Breast epithelium (tissue), 4 donors: ENCODE measurements at regions not wholly inside any gene's neighbourhood (a gene's known extent, or its start where the extent isn't known, plus 50 kb on each side); places are given as distances from the start of the nearest gene placed in this dataset.

Experiments used
- DNase-seq, 2 donors: peaks; one replicate each; pipeline ENCODE4 v3.0.0-alpha.2; 2019; ENCODE audit warnings: low spot score in 2 of 2
- H3K27ac ChIP-seq, 2 donors: fragments of 200-600 bp; sonication (generic) in 1 of 2; one replicate each; pipeline ENCODE4 v1.5.1; 2016 to 2019; ENCODE audit warnings: mild to moderate bottlenecking in 1 of 2
- H3K27me3 ChIP-seq, 2 donors: fragments of 200-600 bp; sonication (generic) in 1 of 2; one replicate each; pipeline versions ENCODE4 v1.5.1 to v1.6.0; 2017 to 2019; ENCODE audit warnings: control low read depth in 1 of 2, mild to moderate bottlenecking in 1 of 2
- H3K36me3 ChIP-seq: fragments of 200-600 bp; one replicate; pipeline ENCODE4 v1.5.1; 2019
- H3K4me1 ChIP-seq, 2 donors: fragments of 200-600 bp; sonication (generic); one replicate each; pipeline ENCODE4 v1.5.1; 2016 to 2019; ENCODE audit warnings: control low read depth in 1 of 2
- H3K4me3 ChIP-seq, 3 donors: fragments of 200-600 bp; sonication (generic); 1 replicate in 2 of 3; 2 replicates in 1 of 3; pipeline ENCODE4 v1.5.1; 2016 to 2019; ENCODE audit warnings: mild to moderate bottlenecking in 3 of 3, moderate library complexity in 2 of 3
- H3K9me3 ChIP-seq, 2 donors: fragments of 200-600 bp; sonication (generic) in 1 of 2; one replicate each; pipeline ENCODE4 v1.5.1; 2016 to 2019; ENCODE audit warnings: control low read depth in 1 of 2
- POLR2A ChIP-seq: fragments of 450-650 bp; IDR thresholded peaks from one replicate; pipeline ENCODE4 v1.6.1; 2016; ENCODE audit warnings: antibody characterized with exemption, mild to moderate bottlenecking, moderate library complexity
- POLR2AphosphoS5 ChIP-seq, 3 donors: sonication (generic); formaldehyde crosslinking; IDR thresholded peaks; one replicate each; pipeline ENCODE4 v1.6.1; 2017; ENCODE audit warnings: antibody characterized with exemption in 3 of 3
- intact Hi-C: fragments of 100-400 bp; cut with DNase I; formaldehyde crosslinking; loops from one replicate; pipeline ENCODE4 v1.15.1; 2023; ENCODE audit warnings: low total_unique reads
- TF ChIP-seq, protein P1 (sequence below), 3 donors: fragments of 450-650 bp; IDR thresholded peaks; one replicate each; pipeline ENCODE4 v1.5.1; 2016 to 2017; ENCODE audit warnings: antibody characterized with exemption in 3 of 3, mild to moderate bottlenecking in 3 of 3, moderate library complexity in 3 of 3

DNA sequence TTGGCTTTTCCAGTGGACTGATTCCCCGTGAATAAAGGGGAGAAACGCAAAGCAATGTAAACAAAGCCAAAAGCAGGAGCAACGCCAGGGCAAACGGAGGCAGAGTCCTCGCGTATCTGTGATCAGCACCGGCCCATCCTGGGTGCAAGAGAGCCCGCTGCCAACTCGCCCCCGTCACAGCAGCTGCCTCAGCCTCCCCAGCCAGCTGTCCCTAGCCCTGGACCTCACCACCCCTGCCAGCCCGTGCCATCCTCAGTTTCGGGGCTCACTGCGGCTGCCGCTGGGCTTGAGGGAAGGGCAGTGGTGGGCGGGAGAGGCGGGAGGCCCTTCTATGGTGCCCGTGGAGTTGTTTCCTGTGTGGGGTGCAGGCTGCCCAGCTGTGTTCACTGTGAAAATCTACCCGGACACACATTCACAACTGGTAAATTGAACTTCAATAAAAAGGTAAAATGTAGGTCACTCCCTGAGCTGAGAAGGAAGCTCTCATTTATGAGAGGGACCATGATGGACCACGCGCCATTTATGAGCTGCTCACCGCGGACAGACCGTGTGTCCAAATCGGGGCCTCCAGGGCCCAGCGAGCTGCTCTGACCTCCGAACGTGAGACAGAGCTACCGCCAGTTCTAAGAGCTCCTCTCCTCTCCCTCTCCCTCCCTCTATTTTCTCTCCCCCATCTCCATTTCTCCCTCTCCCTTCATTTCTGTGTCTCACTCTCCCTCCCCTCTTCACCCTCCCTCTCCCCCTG, 330.5 kb upstream of the SFSWAP start:
- H3K9me3 ChIP-seq: no peaks in the 10 kb centered on the region
- TF ChIP-seq POLR2A: no peak
- TF ChIP-seq, protein P1, sequence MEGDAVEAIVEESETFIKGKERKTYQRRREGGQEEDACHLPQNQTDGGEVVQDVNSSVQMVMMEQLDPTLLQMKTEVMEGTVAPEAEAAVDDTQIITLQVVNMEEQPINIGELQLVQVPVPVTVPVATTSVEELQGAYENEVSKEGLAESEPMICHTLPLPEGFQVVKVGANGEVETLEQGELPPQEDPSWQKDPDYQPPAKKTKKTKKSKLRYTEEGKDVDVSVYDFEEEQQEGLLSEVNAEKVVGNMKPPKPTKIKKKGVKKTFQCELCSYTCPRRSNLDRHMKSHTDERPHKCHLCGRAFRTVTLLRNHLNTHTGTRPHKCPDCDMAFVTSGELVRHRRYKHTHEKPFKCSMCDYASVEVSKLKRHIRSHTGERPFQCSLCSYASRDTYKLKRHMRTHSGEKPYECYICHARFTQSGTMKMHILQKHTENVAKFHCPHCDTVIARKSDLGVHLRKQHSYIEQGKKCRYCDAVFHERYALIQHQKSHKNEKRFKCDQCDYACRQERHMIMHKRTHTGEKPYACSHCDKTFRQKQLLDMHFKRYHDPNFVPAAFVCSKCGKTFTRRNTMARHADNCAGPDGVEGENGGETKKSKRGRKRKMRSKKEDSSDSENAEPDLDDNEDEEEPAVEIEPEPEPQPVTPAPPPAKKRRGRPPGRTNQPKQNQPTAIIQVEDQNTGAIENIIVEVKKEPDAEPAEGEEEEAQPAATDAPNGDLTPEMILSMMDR (IDR thresholded peaks at IDR 0.05): no peak
- TF ChIP-seq POLR2AphosphoS5 (IDR thresholded peaks at IDR 0.05): no peak
- no peak for DNase-seq
- no peak overlapping the region for H3K27ac ChIP-seq
- no peak overlapping the region for H3K4me3 ChIP-seq
- no peaks in the 10 kb centered on the region for H3K36me3 ChIP-seq
- peaks cover 0 to 61% of the 10 kb centered on the region in 2 donors for H3K27me3 ChIP-seq
- intact Hi-C loops: no loop called here
- no peaks in the 10 kb centered on the region for H3K4me1 ChIP-seq

DNA sequence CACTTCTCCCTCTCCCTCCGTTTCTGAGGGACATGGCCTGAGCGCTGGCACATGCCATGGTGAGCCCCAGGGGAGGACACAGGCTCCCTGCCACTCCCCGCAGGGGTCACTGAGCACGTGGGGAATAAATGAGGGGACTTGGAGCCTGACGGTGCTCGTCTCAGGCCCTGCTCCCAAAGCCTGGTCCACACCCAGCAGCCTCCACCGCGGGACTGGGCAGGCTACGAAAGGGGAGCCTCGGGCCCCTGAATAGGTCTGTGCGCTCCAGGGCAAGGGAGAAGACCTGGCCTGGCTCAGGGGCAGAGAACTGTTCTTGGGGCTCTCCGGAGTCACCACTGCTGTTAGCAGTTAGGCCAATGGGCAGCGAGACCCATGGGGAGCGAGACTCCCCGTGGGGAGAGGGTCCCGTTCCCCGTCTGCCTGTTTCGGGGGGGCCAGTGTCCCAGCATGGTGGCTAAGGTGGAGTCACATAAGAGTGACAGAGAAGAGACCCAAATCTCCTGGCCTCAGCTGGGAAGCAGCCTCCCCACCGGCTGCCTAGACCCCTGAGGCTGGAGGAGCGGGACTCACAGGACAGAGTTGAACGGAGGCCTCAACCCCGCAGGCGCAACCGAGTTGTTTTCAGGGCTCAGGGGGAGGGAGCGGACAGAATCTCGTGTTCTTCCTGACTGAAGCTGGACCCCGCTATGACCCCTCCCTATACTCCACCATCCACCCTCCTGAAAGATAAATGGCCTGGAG, 329.8 kb upstream of the SFSWAP start:
- H3K36me3 ChIP-seq: no peaks in the 10 kb centered on the region
- no peaks in the 10 kb centered on the region for H3K9me3 ChIP-seq
- H3K4me3 ChIP-seq: no peak overlapping the region
- peaks cover 0 to 68% of the 10 kb centered on the region in 2 donors for H3K27me3 ChIP-seq
- intact Hi-C loops: no loop called here
- DNase-seq: no peak
- H3K27ac ChIP-seq: no peak overlapping the region
- TF ChIP-seq, protein P1 (IDR thresholded peaks at IDR 0.05): no peak
- TF ChIP-seq POLR2AphosphoS5 (IDR thresholded peaks at IDR 0.05): no peak
- no peak for TF ChIP-seq POLR2A
- H3K4me1 ChIP-seq: no peaks in the 10 kb centered on the region

DNA sequence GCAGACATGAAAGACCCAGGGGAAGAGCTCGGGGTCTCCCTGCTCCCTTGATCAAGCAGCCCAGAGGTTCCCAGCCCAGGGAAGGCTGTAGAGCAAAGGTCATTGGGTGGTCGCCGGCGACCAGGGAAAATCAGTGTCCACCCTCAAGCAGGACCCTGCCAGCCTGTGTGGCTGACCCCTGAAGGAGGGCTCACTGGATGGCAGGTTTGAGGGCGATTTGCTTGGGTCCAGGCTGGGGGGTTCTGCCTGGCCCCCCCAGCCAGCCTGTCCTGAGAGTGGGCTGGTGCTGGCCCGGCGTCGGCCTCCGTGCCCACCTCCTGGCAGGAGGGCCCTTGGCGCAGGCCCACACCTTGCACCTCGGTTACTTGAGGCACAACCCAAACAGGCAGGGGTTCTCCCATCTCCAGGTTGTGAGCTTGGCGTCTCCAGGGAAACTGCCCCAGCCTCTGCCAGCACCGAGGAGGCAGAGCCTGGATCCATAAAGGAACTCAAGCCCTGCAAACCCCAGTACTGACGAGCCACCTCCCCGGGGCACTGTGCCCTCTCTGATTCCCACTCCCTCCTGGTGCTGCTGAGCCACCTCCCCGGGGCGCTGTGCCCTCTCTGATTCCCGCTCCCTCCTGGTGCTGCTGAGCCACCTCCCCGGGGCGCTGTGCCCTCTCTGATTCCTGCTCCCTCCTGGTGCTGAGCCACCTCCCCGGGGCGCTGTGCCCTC, 329.0 kb upstream of the SFSWAP start:
- Histone ChIP-seq H3K4me1 (no peaks in the 10 kb centered on the region), H3K36me3 (no peaks in the 10 kb centered on the region), H3K27ac (no peak overlapping the region), H3K9me3 (no peaks in the 10 kb centered on the region), H3K4me3 (no peak overlapping the region), H3K27me3 (peaks cover 0 to 76% of the 10 kb centered on the region in 2 donors)
- DNase-seq: no peak
- intact Hi-C loops: no loop called here
- TF ChIP-seq POLR2AphosphoS5 (IDR thresholded peaks at IDR 0.05) (no peak), POLR2A (no peak)
- TF ChIP-seq, protein P1 (IDR thresholded peaks at IDR 0.05): no peak

DNA sequence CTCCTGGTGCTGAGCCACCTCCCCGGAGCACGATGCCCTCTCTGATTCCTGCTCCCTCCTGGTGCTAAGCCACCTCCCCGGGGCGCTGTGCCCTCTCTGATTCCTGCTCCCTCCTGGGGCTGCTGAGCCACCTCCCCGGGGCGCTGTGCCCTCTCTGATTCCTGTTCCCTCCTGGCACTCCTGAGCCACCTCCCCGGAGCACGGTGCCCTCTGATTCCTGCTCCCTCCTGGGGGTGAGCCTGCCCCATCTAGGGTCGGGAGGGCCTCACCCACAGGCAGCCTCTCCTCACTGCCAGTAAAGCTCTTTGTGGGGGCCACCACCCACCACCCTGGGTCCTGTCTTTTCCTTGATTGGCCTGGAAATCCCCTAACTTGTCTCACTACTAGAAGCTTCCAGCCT, 327.6 kb upstream of the SFSWAP start:
- no peaks in the 10 kb centered on the region for H3K36me3 ChIP-seq
- intact Hi-C loops: no loop called here
- TF ChIP-seq, protein P1 (IDR thresholded peaks at IDR 0.05): no peak
- TF ChIP-seq POLR2AphosphoS5 (IDR thresholded peaks at IDR 0.05) (no peak), POLR2A (no peak)
- no peak overlapping the region for H3K4me3 ChIP-seq
- H3K27me3 ChIP-seq: peaks cover 0 to 86% of the 10 kb centered on the region in 2 donors
- no peaks in the 10 kb centered on the region for H3K9me3 ChIP-seq
- no peaks in the 10 kb centered on the region for H3K4me1 ChIP-seq
- no peak overlapping the region for H3K27ac ChIP-seq
- DNase-seq: no peak
